Heart left ventricle (tissue), 13 donors: ENCODE measurements at regions not wholly inside any gene's neighbourhood (a gene's known extent, or its start where the extent isn't known, plus 50 kb on each side); places are given as distances from the start of the nearest gene placed in this dataset.
"Not testable (repeated sequence)": the region's sequence is repeated elsewhere in the genome, so short reads cannot be mapped to it uniquely, and the experiment has no call there.

Source experiments
- CTCF ChIP-seq, 12 donors: fragments of 200-600 bp; sonication (generic) in 4 of 12; IDR thresholded peaks; one replicate each; pipeline versions ENCODE4 v1.5.0 to v1.8.0; 2018 to 2022; ENCODE audit warnings: antibody characterized with exemption in 12 of 12, mild to moderate bottlenecking in 5 of 12
- POLR2A ChIP-seq, 2 donors: fragments of 450-650 bp; IDR thresholded peaks; one replicate each; pipeline ENCODE4 v1.6.1; 2017; ENCODE audit warnings: antibody characterized with exemption in 2 of 2, mild to moderate bottlenecking in 2 of 2, moderate library complexity in 2 of 2
- donor health status: ischemic (EF 13 %, LVEDD 7.1; RV severe dilation, severe dysfunction).
- donor health status: DM: no; HTN: yes; CAD: no.
- donor health status: DM: no; HTN: no; CAD: no.
- donor health status: ischemic (EF 25% LVEDD 6.9; RV normal size, moderate dysfunction).
- donor health status: ischemic (EF 25% LVEDD 5.7; RV mildly dilated, moderate dysfunction).
- donor health status: ischemic (EF 35%, LVEDD 5.7; RV mildly dilated, moderate dysfunction).
- donor health status: nonischemic (EF 11% LVEDD 7.7; RV severe dilation, severe dysfunction).
- donor health status: DM: yes; HTN: yes; CAD: no.
- donor health status: PGD.
- donor health status: ischemic (EF 29% LVEDD 5.4; RV normal size, mild dysfunction).
- donor health status: nonischemic (EF 23%, LVEDD 6.1; RV moderate dilation, normal function).

DNA sequence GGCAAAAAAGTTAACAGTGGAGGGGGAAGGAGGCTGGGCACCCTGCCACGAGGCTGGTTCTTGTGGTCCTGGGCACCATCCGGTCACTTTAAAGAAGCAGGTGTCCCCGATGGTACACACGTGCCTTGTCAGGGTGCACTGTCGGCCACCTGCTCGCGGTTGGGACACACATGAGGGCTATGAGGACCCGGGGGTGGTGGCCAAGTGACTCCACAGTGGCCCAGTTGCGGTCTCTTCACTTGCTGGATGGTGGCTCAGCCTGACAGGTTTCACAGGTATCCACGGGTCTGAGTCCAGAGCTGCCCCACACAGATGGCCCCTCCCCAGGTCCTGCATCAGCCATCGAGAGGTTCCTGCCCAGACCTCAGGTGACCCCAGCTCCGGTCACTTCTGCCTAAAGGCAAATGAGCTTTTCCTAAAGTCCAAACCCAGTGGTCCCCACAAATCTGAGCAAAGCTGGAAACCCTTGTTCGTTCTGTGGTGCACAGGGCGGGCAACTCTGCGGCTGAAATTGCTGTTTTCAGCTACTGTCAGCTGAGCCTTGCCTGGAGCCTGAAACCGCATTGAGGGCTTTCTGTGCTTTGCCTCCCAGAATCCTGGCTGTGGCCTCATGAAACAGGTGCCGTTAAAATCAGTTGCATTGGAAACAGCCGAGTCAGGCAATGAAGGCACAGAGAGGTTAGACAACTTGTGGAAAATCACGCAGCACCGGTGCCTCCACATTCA lies 144.0 kb downstream of the LAT start:
- not testable (repeated sequence) for TF ChIP-seq CTCF, POLR2A (IDR thresholded peaks at IDR 0.05)
